Keratinocyte (primary cell): ENCODE measurements at regions not wholly inside any gene's neighbourhood (a gene's known extent, or its start where the extent isn't known, plus 50 kb on each side); places are given as distances from the start of the nearest gene placed in this dataset.

Experiments
- DNase-seq: peaks from one replicate; pipeline ENCODE4 v3.0.0-alpha.2; 2011; ENCODE audit warnings: low read depth, missing footprints, low spot score
- FAIRE-seq: peaks from 2 replicates; lab custom pipeline; 2011; peaks lifted over from hg19 to GRCh38; lab: Jason Lieb, UNC
- H2AFZ ChIP-seq: 2 replicates; pipeline ENCODE4 v1.6.0; 2012; ENCODE audit warnings: low read length, control low read depth, inconsistent platforms; ENCODE audit not compliant: control insufficient read depth
- H3K27ac ChIP-seq: 2 replicates; pipeline ENCODE4 v1.5.1; 2011; ENCODE audit warnings: low read length; ENCODE audit not compliant: control insufficient read depth, insufficient read depth
- H3K27me3 ChIP-seq: 3 replicates; pipeline ENCODE4 v1.6.0; 2011; ENCODE audit warnings: low read length; ENCODE audit not compliant: control insufficient read depth, insufficient read depth; ENCODE audit errors: extremely low read depth
- H3K36me3 ChIP-seq, 2 experiments: 2 replicates in 1 of 2; 3 replicates in 1 of 2; pipeline ENCODE4 v1.5.1; 2011; ENCODE audit warnings: low read length in 2 of 2, mild to moderate bottlenecking in 1 of 2; ENCODE audit not compliant: control insufficient read depth in 2 of 2, insufficient read depth in 2 of 2; ENCODE audit errors: extremely low read depth in 1 of 2
- H3K4me1 ChIP-seq: 3 replicates; pipeline ENCODE4 v1.5.1; 2011; ENCODE audit warnings: low read length; ENCODE audit not compliant: control insufficient read depth, insufficient read depth; ENCODE audit errors: extremely low read depth
- H3K4me2 ChIP-seq: 3 replicates; pipeline ENCODE4 v1.6.0; 2011; ENCODE audit warnings: low read depth, low read length; ENCODE audit not compliant: control insufficient read depth, insufficient read depth; ENCODE audit errors: extremely low read depth
- H3K4me3 ChIP-seq, 3 experiments: fragments of 200-600 bp in 1 of 3; sonication (generic) in 1 of 3; 2 replicates in 2 of 3; 3 replicates in 1 of 3; pipeline ENCODE4 v1.5.1; 2011 to 2016; ENCODE audit warnings: low read length in 3 of 3, mild to moderate bottlenecking in 3 of 3, control low read depth in 2 of 3, inconsistent platforms in 1 of 3, low read depth in 1 of 3, mixed read lengths in 1 of 3, mixed run types in 1 of 3, moderate library complexity in 1 of 3; ENCODE audit not compliant: control insufficient read depth in 2 of 3, insufficient read depth in 2 of 3; ENCODE audit errors: extremely low read depth in 1 of 3
- H3K79me2 ChIP-seq: 2 replicates; pipeline ENCODE4 v1.6.0; 2012; ENCODE audit warnings: low read length; ENCODE audit not compliant: control insufficient read depth, insufficient read depth
- H3K9ac ChIP-seq: 3 replicates; pipeline ENCODE4 v1.6.0; 2011; ENCODE audit warnings: low read length; ENCODE audit not compliant: control insufficient read depth, insufficient read depth; ENCODE audit errors: extremely low read depth
- H3K9me1 ChIP-seq: 3 replicates; pipeline ENCODE4 v1.6.0; 2011; ENCODE audit warnings: low read length; ENCODE audit not compliant: control insufficient read depth, insufficient read depth; ENCODE audit errors: extremely low read depth
- H3K9me3 ChIP-seq: 2 replicates; pipeline ENCODE4 v1.5.1; 2012; ENCODE audit warnings: low read depth, low read length; ENCODE audit not compliant: control insufficient read depth
- H4K20me1 ChIP-seq: 3 replicates; pipeline ENCODE4 v1.6.0; 2011; ENCODE audit warnings: low read length; ENCODE audit not compliant: control insufficient read depth, insufficient read depth; ENCODE audit errors: extremely low read depth
- EZH2 ChIP-seq: IDR thresholded peaks from one replicate; pipeline ENCODE4 v1.6.1; 2012; ENCODE audit warnings: inconsistent platforms, mild to moderate bottlenecking, low read length, moderate library complexity
- dilution Hi-C: fragments of 300-500 bp; cut with MboI; formaldehyde crosslinking; loops from one replicate; pipeline ENCODE4 v1.7.0; 2020; ENCODE audit warnings: low sequenced_read_pairs; ENCODE audit not compliant: extremely low pct_ligation_motif_present
- TF ChIP-seq, protein P1 (sequence below), 3 experiments: IDR thresholded peaks in 1 of 3; conservative IDR thresholded peaks in 1 of 3; optimal IDR thresholded peaks in 1 of 3; 2 replicates in 2 of 3; 3 replicates in 1 of 3; pipeline versions ENCODE3 to v1.5.1; 2011; ENCODE audit warnings: low read length in 3 of 3, mild to moderate bottlenecking in 3 of 3, moderate library complexity in 2 of 3, control low read depth in 1 of 3, inconsistent platforms in 1 of 3; ENCODE audit not compliant: insufficient read depth in 2 of 3; ENCODE audit errors: extremely low read depth in 1 of 3

- FAIRE-seq (no peak), DNase-seq (no peak)
- no peaks in the 10 kb centered on the region for H3K27me3 ChIP-seq
- H4K20me1 ChIP-seq, result no peaks in the 10 kb centered on the region
- H3K4me1 ChIP-seq, result no peaks in the 10 kb centered on the region
- no peak overlapping the region for H3K27ac ChIP-seq
- H3K4me2 ChIP-seq, result no peak overlapping the region
- H2AFZ ChIP-seq, result no peak overlapping the region
- H3K9me1 ChIP-seq, result no peaks in the 10 kb centered on the region
- no peaks in the 10 kb centered on the region for H3K79me2 ChIP-seq
- TF ChIP-seq EZH2, result no peak
- TF ChIP-seq, protein P1, sequence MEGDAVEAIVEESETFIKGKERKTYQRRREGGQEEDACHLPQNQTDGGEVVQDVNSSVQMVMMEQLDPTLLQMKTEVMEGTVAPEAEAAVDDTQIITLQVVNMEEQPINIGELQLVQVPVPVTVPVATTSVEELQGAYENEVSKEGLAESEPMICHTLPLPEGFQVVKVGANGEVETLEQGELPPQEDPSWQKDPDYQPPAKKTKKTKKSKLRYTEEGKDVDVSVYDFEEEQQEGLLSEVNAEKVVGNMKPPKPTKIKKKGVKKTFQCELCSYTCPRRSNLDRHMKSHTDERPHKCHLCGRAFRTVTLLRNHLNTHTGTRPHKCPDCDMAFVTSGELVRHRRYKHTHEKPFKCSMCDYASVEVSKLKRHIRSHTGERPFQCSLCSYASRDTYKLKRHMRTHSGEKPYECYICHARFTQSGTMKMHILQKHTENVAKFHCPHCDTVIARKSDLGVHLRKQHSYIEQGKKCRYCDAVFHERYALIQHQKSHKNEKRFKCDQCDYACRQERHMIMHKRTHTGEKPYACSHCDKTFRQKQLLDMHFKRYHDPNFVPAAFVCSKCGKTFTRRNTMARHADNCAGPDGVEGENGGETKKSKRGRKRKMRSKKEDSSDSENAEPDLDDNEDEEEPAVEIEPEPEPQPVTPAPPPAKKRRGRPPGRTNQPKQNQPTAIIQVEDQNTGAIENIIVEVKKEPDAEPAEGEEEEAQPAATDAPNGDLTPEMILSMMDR (optimal IDR thresholded peaks at IDR 0.05 in 1 of 3, IDR thresholded peaks at IDR 0.05 in 1 of 3, conservative IDR thresholded peaks at IDR 0.05 in 1 of 3; ENCODE audit: extremely low read depth in 1 of 3, insufficient read depth in 2 of 3, low read length in 3 of 3), result no peak
- dilution Hi-C loops, result no loop called here
- no peaks in the 10 kb centered on the region for H3K9me3 ChIP-seq
- no peak overlapping the region for H3K9ac ChIP-seq
- no peak overlapping the region for H3K4me3 ChIP-seq
- H3K36me3 ChIP-seq, result no peaks in the 10 kb centered on the region
Observed at GRCh38 chr1:222058249-222058648, 316.4 kb upstream of the DUSP10 start.

DNA sequence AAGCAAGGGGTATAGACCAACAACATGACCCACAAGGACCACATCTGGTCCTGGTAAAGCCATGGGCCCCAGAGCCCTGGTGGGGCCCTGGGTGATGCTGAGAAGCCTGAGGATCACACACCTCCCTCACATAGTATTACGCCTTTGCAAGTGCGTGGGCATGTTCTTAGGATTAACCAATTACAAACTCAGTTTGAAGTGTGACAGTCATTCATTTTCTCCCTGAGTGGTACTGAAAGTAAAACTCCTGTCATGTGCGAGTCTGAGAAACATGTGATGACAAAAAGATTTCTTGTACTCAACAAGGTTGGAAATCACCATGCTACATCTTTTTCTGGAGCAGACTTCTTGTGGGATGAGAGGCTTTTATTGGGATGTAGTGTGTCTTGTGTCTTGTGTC, 315.3 kb upstream of the DUSP10 start:
- no peaks in the 10 kb centered on the region for H3K9me1 ChIP-seq
- H2AFZ ChIP-seq, result no peak overlapping the region
- H3K9me3 ChIP-seq, result no peaks in the 10 kb centered on the region
- no peak for DNase-seq
- H3K4me3 ChIP-seq, result no peak overlapping the region
- no peak overlapping the region for H3K9ac ChIP-seq
- FAIRE-seq, result no peak
- H4K20me1 ChIP-seq, result no peaks in the 10 kb centered on the region
- H3K27ac ChIP-seq, result no peak overlapping the region
- no peaks in the 10 kb centered on the region for H3K27me3 ChIP-seq
- no peaks in the 10 kb centered on the region for H3K36me3 ChIP-seq
- no peak overlapping the region for H3K4me2 ChIP-seq
- H3K4me1 ChIP-seq, result no peaks in the 10 kb centered on the region
- dilution Hi-C loops, result no loop called here
- no peaks in the 10 kb centered on the region for H3K79me2 ChIP-seq
- TF ChIP-seq, protein P1 (optimal IDR thresholded peaks at IDR 0.05 in 1 of 3, IDR thresholded peaks at IDR 0.05 in 1 of 3, conservative IDR thresholded peaks at IDR 0.05 in 1 of 3; ENCODE audit: extremely low read depth in 1 of 3, insufficient read depth in 2 of 3, low read length in 3 of 3), result no peak
- TF ChIP-seq EZH2, result no peak
